C4-2B (cell line): ENCODE measurements at regions not wholly inside any gene's neighbourhood (a gene's known extent, or its start where the extent isn't known, plus 50 kb on each side); places are given as distances from the start of the nearest gene placed in this dataset.

Source experiments
- H3K27ac ChIP-seq: fragments of 450-650 bp; 2 replicates; pipeline ENCODE4 v1.5.1; 2017
- ZFX ChIP-seq: fragments of 450-650 bp; IDR thresholded peaks from 2 replicates; pipeline ENCODE4 v1.6.1; 2017
- TF ChIP-seq, protein P1 (sequence below): fragments of 450-650 bp; conservative IDR thresholded peaks from 2 replicates; pipeline ENCODE4 v1.5.1; 2017; ENCODE audit warnings: mild to moderate bottlenecking

DNA sequence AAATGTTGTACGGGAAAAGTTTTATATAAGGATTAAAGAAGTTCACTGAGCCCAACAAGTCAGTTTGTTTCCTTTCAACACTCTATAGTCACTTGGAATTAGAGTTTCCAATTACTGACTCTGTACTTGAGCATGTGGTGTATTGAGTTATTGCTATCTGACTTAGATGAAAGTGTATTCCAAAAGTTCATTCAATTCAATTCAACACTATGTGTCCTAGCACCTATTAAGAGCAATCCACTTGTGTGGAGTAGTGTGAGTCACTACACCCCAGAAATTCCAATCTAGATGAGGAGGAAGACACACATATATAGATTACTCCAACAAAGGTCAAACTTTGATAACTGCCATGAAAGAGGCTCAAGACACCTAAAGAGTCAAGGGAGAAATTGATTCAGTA is 98.2 kb upstream of the SLCO6A1 start:
- no peak overlapping the region for H3K27ac ChIP-seq

GRCh38 chr5:102599289-102599688 is 100.5 kb upstream of the SLCO6A1 start:
- no peak for TF ChIP-seq ZFX
- TF ChIP-seq, protein P1, sequence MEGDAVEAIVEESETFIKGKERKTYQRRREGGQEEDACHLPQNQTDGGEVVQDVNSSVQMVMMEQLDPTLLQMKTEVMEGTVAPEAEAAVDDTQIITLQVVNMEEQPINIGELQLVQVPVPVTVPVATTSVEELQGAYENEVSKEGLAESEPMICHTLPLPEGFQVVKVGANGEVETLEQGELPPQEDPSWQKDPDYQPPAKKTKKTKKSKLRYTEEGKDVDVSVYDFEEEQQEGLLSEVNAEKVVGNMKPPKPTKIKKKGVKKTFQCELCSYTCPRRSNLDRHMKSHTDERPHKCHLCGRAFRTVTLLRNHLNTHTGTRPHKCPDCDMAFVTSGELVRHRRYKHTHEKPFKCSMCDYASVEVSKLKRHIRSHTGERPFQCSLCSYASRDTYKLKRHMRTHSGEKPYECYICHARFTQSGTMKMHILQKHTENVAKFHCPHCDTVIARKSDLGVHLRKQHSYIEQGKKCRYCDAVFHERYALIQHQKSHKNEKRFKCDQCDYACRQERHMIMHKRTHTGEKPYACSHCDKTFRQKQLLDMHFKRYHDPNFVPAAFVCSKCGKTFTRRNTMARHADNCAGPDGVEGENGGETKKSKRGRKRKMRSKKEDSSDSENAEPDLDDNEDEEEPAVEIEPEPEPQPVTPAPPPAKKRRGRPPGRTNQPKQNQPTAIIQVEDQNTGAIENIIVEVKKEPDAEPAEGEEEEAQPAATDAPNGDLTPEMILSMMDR: no peak
- no peak overlapping the region for H3K27ac ChIP-seq

More for the DNA sequence above, 98.2 kb upstream of the SLCO6A1 start:
- TF ChIP-seq ZFX: no peak
- TF ChIP-seq, protein P1: no peak

- TF ChIP-seq ZFX: no peak
- TF ChIP-seq, protein P1: no peak
- H3K27ac ChIP-seq: no peak overlapping the region
These were observed 102.2 kb upstream of the SLCO6A1 start for GRCh38 chr5:102600964-102601363.

- no peak overlapping the region for H3K27ac ChIP-seq
- no peak for TF ChIP-seq ZFX
- TF ChIP-seq, protein P1: no peak
These were observed 104.9 kb upstream of the SLCO6A1 start for GRCh38 chr5:102603670-102604069.

DNA sequence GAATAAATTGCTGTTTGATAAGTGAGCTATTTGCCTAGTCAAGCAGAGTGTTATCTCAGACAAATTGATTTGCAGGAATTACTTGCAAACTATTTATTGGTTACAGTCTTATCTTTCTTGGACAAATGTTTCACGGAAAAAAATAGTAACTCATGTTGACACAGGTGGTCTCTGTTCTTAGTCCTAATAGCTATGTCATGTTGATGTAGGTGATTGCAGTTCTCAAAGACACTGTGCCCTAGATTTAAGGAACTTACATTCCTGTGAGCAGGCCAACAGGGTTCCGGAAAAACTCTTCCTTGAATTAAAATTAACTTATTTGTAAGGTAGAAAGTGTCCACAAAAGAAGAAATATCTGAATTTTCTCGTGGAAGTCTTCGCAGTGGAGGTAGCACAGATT is 109.6 kb upstream of the SLCO6A1 start:
- TF ChIP-seq, protein P1: no peak
- no peak for TF ChIP-seq ZFX

GRCh38 chr5:102611312-102611711 is 112.5 kb upstream of the SLCO6A1 start:
- H3K27ac ChIP-seq: no peak overlapping the region

More for the DNA sequence above, 109.6 kb upstream of the SLCO6A1 start:
- no peak overlapping the region for H3K27ac ChIP-seq

DNA sequence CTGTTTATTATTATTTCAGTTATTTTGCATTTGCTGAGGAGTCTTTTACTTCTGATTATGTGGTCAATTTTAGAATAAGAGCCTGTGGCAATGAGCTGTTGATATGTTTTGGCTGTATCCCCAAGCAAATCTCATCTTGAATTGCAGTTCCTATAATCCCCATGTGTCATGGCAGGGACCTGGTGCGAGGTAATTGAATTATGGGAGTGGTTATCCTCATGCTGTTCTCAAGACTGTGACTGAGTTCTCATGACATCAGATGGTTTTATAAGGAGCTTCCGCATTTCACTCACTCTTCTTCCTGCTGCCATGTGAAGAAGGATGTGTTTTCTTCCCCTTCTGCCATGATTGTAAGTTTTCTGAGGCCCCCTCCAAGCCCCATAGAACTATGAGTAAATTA is 114.9 kb upstream of the SLCO6A1 start:
- H3K27ac ChIP-seq: no peak overlapping the region
- no peak for TF ChIP-seq ZFX
- TF ChIP-seq, protein P1: no peak

More at GRCh38 chr5:102611312-102611711, 112.5 kb upstream of the SLCO6A1 start:
- no peak for TF ChIP-seq ZFX
- TF ChIP-seq, protein P1: no peak
